SU-DHL-6 (cell line): ENCODE measurements at regions not wholly inside any gene's neighbourhood (a gene's known extent, or its start where the extent isn't known, plus 50 kb on each side); places are given as distances from the start of the nearest gene placed in this dataset.

Experiments
- EZH2phosphoT487 ChIP-seq: fragments of 200-600 bp; sonication (generic), shearing (Covaris generic); conservative IDR thresholded peaks from 2 replicates; pipeline ENCODE4 v1.6.1; 2018; ENCODE audit warnings: mild to moderate bottlenecking, antibody characterized with exemption, low read length, moderate library complexity, mixed read lengths
- TF ChIP-seq, protein P1 (sequence below): fragments of 200-600 bp; sonication (generic); IDR thresholded peaks from one replicate; pipeline ENCODE4 v1.5.1; 2017; ENCODE audit warnings: antibody characterized with exemption, mild to moderate bottlenecking, low read length, moderate library complexity; ENCODE audit not compliant: insufficient read depth, poor library complexity, severe bottlenecking

DNA sequence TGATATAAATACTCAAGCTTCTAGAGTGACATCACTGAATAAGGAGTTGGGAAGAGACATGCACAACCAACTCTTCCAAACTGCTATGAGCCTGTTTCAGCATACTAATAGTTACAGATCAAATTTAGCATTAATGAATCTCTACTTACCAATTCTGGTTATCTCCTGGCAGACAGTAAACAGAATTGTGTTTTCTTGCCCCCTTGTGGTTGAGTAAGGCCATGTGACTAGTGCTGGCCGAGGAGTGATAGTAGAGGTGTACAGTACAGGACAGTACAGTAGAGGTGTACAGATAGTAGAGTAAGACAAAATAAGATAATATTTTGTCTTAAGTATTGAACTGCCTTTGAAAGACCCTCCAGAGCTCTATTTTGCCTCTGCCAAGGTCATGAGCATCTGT, 681.4 kb downstream of the GABRG1 start:
- TF ChIP-seq, protein P1, sequence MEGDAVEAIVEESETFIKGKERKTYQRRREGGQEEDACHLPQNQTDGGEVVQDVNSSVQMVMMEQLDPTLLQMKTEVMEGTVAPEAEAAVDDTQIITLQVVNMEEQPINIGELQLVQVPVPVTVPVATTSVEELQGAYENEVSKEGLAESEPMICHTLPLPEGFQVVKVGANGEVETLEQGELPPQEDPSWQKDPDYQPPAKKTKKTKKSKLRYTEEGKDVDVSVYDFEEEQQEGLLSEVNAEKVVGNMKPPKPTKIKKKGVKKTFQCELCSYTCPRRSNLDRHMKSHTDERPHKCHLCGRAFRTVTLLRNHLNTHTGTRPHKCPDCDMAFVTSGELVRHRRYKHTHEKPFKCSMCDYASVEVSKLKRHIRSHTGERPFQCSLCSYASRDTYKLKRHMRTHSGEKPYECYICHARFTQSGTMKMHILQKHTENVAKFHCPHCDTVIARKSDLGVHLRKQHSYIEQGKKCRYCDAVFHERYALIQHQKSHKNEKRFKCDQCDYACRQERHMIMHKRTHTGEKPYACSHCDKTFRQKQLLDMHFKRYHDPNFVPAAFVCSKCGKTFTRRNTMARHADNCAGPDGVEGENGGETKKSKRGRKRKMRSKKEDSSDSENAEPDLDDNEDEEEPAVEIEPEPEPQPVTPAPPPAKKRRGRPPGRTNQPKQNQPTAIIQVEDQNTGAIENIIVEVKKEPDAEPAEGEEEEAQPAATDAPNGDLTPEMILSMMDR: no peak
- no peak for TF ChIP-seq EZH2phosphoT487
